DND-41 (cell line): ENCODE measurements at regions not wholly inside any gene's neighbourhood (a gene's known extent, or its start where the extent isn't known, plus 50 kb on each side); places are given as distances from the start of the nearest gene placed in this dataset.

Source experiments
- ATAC-seq: fragments of 200-7000 bp; cut with Tn5 transposase; 3 replicates; pipeline ENCODE4 v1.9.1; 2021; ENCODE audit warnings: low read depth; ENCODE audit not compliant: insufficient read depth
- DNase-seq: peaks from one replicate; pipeline ENCODE4 v3.0.0-alpha.2; 2020
- H2AFZ ChIP-seq: 2 replicates; pipeline ENCODE4 v1.6.0; 2012; ENCODE audit warnings: low read depth, low read length
- H3K27ac ChIP-seq: 2 replicates; pipeline ENCODE4 v1.5.1; 2012; ENCODE audit warnings: low read length, inconsistent platforms
- H3K27me3 ChIP-seq: fragments of 200-600 bp; sonication (generic); 2 replicates; pipeline ENCODE4 v1.6.0; 2012; ENCODE audit warnings: low read length, mild to moderate bottlenecking, inconsistent platforms; ENCODE audit not compliant: insufficient read depth, poor library complexity
- H3K36me3 ChIP-seq: 2 replicates; pipeline ENCODE4 v1.5.1; 2012; ENCODE audit warnings: low read length, inconsistent platforms; ENCODE audit not compliant: insufficient read depth
- H3K4me1 ChIP-seq: 2 replicates; pipeline ENCODE4 v1.5.1; 2012; ENCODE audit warnings: mild to moderate bottlenecking, low read length; ENCODE audit not compliant: insufficient read depth
- H3K4me2 ChIP-seq: 2 replicates; pipeline ENCODE4 v1.6.0; 2012; ENCODE audit warnings: mild to moderate bottlenecking, moderate library complexity, low read length, inconsistent platforms; ENCODE audit not compliant: insufficient read depth
- H3K4me3 ChIP-seq, 2 experiments: fragments of 200-600 bp in 1 of 2; shearing (Covaris generic) in 1 of 2; 2 replicates each; pipeline ENCODE4 v1.5.1; 2012 to 2016; ENCODE audit warnings: inconsistent platforms in 2 of 2, low read length in 2 of 2, mild to moderate bottlenecking in 2 of 2, low read depth in 1 of 2, moderate library complexity in 1 of 2
- H3K79me2 ChIP-seq: 2 replicates; pipeline ENCODE4 v1.6.0; 2012; ENCODE audit warnings: low read length, inconsistent platforms; ENCODE audit not compliant: insufficient read depth
- H3K9ac ChIP-seq: 2 replicates; pipeline ENCODE4 v1.6.0; 2012; ENCODE audit warnings: low read depth, mild to moderate bottlenecking, inconsistent platforms, low read length, moderate library complexity
- H3K9me3 ChIP-seq: 2 replicates; pipeline ENCODE4 v1.5.1; 2012; ENCODE audit warnings: low read length, moderate library complexity, mild to moderate bottlenecking, inconsistent platforms; ENCODE audit not compliant: insufficient read depth, severe bottlenecking
- H4K20me1 ChIP-seq: 2 replicates; pipeline ENCODE4 v1.6.0; 2012; ENCODE audit warnings: low read length; ENCODE audit not compliant: insufficient read depth
- CTCF ChIP-seq: IDR thresholded peaks from 2 replicates; pipeline ENCODE4 v1.5.1; 2012; ENCODE audit warnings: borderline replicate concordance, low read length, moderate library complexity, mild to moderate bottlenecking; ENCODE audit not compliant: poor library complexity, severe bottlenecking; ENCODE audit errors: extremely low read depth
- EZH2 ChIP-seq: IDR thresholded peaks from 3 replicates; pipeline ENCODE4 v1.6.1; 2012; ENCODE audit warnings: borderline replicate concordance, low read depth, mild to moderate bottlenecking, moderate library complexity, low read length, inconsistent platforms; ENCODE audit not compliant: severe bottlenecking

- no peak for ATAC-seq
- no peaks in the 10 kb centered on the region for H3K9me3 ChIP-seq
Observed at GRCh38 chr10:108348215-108348614, 1183.7 kb upstream of the SORCS1 start.

DNA sequence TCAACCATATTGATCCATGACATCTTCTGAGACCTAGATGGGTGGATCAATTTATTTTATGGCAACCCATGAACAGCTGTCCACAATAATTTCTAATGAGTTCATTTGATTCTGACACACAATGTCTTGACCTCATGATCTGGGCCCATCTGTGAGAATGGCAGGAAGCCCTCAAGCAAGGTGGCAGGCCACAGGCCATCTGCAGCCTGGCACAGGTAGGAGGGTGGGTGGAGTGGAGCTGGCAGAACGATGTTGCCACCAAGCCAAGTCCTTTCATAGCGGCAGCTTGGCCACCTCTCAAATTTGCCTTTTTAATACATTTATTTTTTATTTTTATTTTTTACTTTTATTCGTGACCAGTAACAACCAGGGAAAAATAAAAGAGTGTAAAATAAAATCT lies 1181.6 kb upstream of the SORCS1 start:
- no peak overlapping the region for H2AFZ ChIP-seq
- no peak overlapping the region for H3K9ac ChIP-seq
- H3K27ac ChIP-seq, result no peak overlapping the region
- ATAC-seq (no peak), DNase-seq (no peak)
- H3K27me3 ChIP-seq, result no peaks in the 10 kb centered on the region
- no peaks in the 10 kb centered on the region for H3K79me2 ChIP-seq
- H3K4me1 ChIP-seq, result no peaks in the 10 kb centered on the region
- no peaks in the 10 kb centered on the region for H3K9me3 ChIP-seq
- no peak overlapping the region for H3K4me3 ChIP-seq
- no peaks in the 10 kb centered on the region for H3K36me3 ChIP-seq
- H3K4me2 ChIP-seq, result no peak overlapping the region
- TF ChIP-seq CTCF, result no peak
- no peak for TF ChIP-seq EZH2
- H4K20me1 ChIP-seq, result no peaks in the 10 kb centered on the region

More at GRCh38 chr10:108348215-108348614, 1183.7 kb upstream of the SORCS1 start:
- H3K4me3 ChIP-seq, result no peak overlapping the region
- no peaks in the 10 kb centered on the region for H3K36me3 ChIP-seq
- H3K79me2 ChIP-seq, result no peaks in the 10 kb centered on the region
- H3K4me2 ChIP-seq, result no peak overlapping the region
- no peak overlapping the region for H3K9ac ChIP-seq
- H4K20me1 ChIP-seq, result no peaks in the 10 kb centered on the region
- H2AFZ ChIP-seq, result no peak overlapping the region
- no peak for DNase-seq
- H3K4me1 ChIP-seq, result no peaks in the 10 kb centered on the region
- H3K27me3 ChIP-seq, result no peaks in the 10 kb centered on the region
- TF ChIP-seq EZH2 (no peak), CTCF (no peak)
- H3K27ac ChIP-seq, result no peak overlapping the region

DNA sequence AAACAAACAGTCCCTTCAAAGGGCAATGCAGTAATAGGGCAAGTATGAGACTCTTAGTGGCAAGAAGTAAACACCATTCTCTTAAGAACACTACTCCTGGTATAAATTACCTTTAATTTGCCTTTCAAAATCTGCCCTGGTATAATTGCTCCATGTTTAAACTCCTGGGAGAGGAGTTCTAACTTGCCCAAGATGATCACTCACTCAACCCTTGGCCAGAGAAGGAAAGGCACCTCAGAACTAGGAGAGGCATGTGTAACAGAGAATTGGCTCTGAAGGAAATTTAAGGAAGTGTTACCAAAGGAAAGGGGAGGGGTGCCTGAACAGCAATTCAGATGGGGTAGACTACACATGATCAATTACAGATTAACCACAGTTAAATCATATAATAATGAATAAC lies 1173.6 kb upstream of the SORCS1 start:
- Histone ChIP-seq H3K4me1 (no peaks in the 10 kb centered on the region), H3K79me2 (no peaks in the 10 kb centered on the region), H3K27ac (no peak overlapping the region), H3K27me3 (no peaks in the 10 kb centered on the region), H3K9ac (no peak overlapping the region), H4K20me1 (no peaks in the 10 kb centered on the region), H3K9me3 (no peaks in the 10 kb centered on the region), H3K4me3 (no peak overlapping the region), H3K36me3 (no peaks in the 10 kb centered on the region), H3K4me2 (no peak overlapping the region), H2AFZ (no peak overlapping the region)
- DNase-seq (no peak), ATAC-seq (no peak)
- no peak for TF ChIP-seq CTCF
- TF ChIP-seq EZH2, result no peak

- H3K79me2 ChIP-seq, result no peaks in the 10 kb centered on the region
Observed at GRCh38 chr10:108336836-108337235, 1172.3 kb upstream of the SORCS1 start.

More at GRCh38 chr10:108336836-108337235, 1172.3 kb upstream of the SORCS1 start:
- TF ChIP-seq EZH2 (no peak), CTCF (no peak)
- H3K4me3 ChIP-seq, result no peak overlapping the region
- H2AFZ ChIP-seq, result no peak overlapping the region
- H3K9me3 ChIP-seq, result no peaks in the 10 kb centered on the region
- no peak overlapping the region for H3K4me2 ChIP-seq
- H3K36me3 ChIP-seq, result no peaks in the 10 kb centered on the region
- H3K4me1 ChIP-seq, result no peaks in the 10 kb centered on the region
- no peaks in the 10 kb centered on the region for H3K27me3 ChIP-seq
- H3K9ac ChIP-seq, result no peak overlapping the region
- DNase-seq (no peak), ATAC-seq (no peak)
- H4K20me1 ChIP-seq, result no peaks in the 10 kb centered on the region
- H3K27ac ChIP-seq, result no peak overlapping the region
